Esophagus squamous epithelium (tissue), 4 donors: ENCODE measurements at regions not wholly inside any gene's neighbourhood (a gene's known extent, or its start where the extent isn't known, plus 50 kb on each side); places are given as distances from the start of the nearest gene placed in this dataset.

Experiments used
- CTCF ChIP-seq, 6 experiments: fragments of 450-650 bp in 4 of 6; fragments of 200-600 bp in 2 of 6; sonication (generic) in 2 of 6; IDR thresholded peaks; one replicate each; pipeline ENCODE4 v1.5.1; 2016 to 2019; ENCODE audit warnings: antibody characterized with exemption in 6 of 6, mild to moderate bottlenecking in 4 of 6, moderate library complexity in 4 of 6
- POLR2A ChIP-seq, 4 donors: fragments of 450-650 bp; IDR thresholded peaks; one replicate each; pipeline ENCODE4 v1.6.1; 2017; ENCODE audit warnings: antibody characterized with exemption in 4 of 4, mild to moderate bottlenecking in 4 of 4, moderate library complexity in 3 of 4

- no peak for TF ChIP-seq CTCF (IDR thresholded peaks at IDR 0.05)
- no peak for TF ChIP-seq POLR2A (IDR thresholded peaks at IDR 0.05)
Observed at GRCh38 chr5:173762930-173763329, 125.2 kb upstream of the CPEB4 start.
